ENCODE measurements at regions not wholly inside any gene's neighbourhood (a gene's known extent, or its start where the extent isn't known, plus 50 kb on each side); places are given as distances from the start of the nearest gene placed in this dataset.

DNA sequence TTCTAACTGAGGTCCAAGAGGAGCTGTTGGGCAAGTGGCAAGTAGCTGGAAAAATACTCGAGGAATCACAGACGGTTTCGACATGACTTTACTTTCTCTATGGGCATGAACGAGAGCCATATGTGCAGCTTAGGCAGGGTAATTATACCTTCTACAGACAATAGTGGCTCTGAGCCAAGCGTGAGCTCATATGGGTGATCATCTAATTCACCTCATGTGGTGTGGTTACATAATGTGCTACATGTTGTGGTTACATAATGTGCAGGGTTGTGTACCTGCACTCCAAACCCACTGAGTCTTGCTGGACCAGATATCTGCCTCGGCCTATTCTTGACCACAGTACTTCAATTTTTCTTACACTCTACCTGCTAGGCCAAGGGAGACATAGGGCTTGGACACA, 771.7 kb upstream of the EYS start:
- TF ChIP-seq CTCF (IDR thresholded peaks at IDR 0.05; ENCODE audit: low read length) = no peak
- no peak for TF ChIP-seq EZH2 (optimal IDR thresholded peaks at IDR 0.05; ENCODE audit: low read depth, low read length)
